B cell (primary cell): ENCODE measurements at regions not wholly inside any gene's neighbourhood (a gene's known extent, or its start where the extent isn't known, plus 50 kb on each side); places are given as distances from the start of the nearest gene placed in this dataset.

Experiments
- ATAC-seq: fragments of 200-7000 bp; cut with Tn5 transposase; one replicate; pipeline ENCODE4 v1.10.0; 2021; ENCODE audit warnings: low read depth, mild to moderate bottlenecking, moderate number of reproducible peaks, moderate library complexity
- CTCF ChIA-PET: fragments of 350-600 bp; sonication (Branson Sonifier 250); formaldehyde crosslinking; loops from one replicate; lab custom pipeline; 2021; ENCODE audit warnings: antibody characterized with exemption, inconsistent platforms; lab: Charles Lee
- POLR2A ChIA-PET: fragments of 350-600 bp; sonication (Branson Sonifier 250); formaldehyde crosslinking; loops from one replicate; lab custom pipeline; 2021; ENCODE audit warnings: antibody characterized with exemption; lab: Charles Lee
- DNase-seq: peaks from one replicate; pipeline ENCODE4 v3.0.0; 2013
- H2AFZ ChIP-seq: 2 replicates; pipeline ENCODE4 v1.6.1; 2012; ENCODE audit warnings: mild to moderate bottlenecking, low read depth, low read length; ENCODE audit not compliant: insufficient read depth, poor library complexity, severe bottlenecking
- H3K27ac ChIP-seq, 2 donors: 1 replicate in 1 of 2; 2 replicates in 1 of 2; pipeline ENCODE4 v1.5.1; 2012 to 2013; ENCODE audit warnings: low read length in 2 of 2, mild to moderate bottlenecking in 2 of 2, moderate library complexity in 1 of 2
- H3K27me3 ChIP-seq, 4 experiments: fragments of 200-600 bp in 1 of 4; sonication (generic) in 1 of 4; replicated peaks in 1 of 4; 1 replicate in 2 of 4; 2 replicates in 2 of 4; pipeline versions ENCODE4 v1.6.1 to v1.7.0; 2013 to 2016; ENCODE audit warnings: low read length in 3 of 4, mild to moderate bottlenecking in 2 of 4, mixed read lengths in 1 of 4, moderate library complexity in 1 of 4; ENCODE audit not compliant: insufficient read depth in 4 of 4, control insufficient read depth in 3 of 4; ENCODE audit errors: control extremely low read depth in 1 of 4
- H3K36me3 ChIP-seq, 2 experiments: replicated peaks in 1 of 2; 1 replicate in 1 of 2; 2 replicates in 1 of 2; pipeline versions ENCODE4 v1.6.1 to v1.7.1; 2013; ENCODE audit warnings: low read length in 1 of 2; ENCODE audit not compliant: insufficient read depth in 2 of 2, control insufficient read depth in 1 of 2; ENCODE audit errors: control extremely low read depth in 1 of 2, extremely low read depth in 1 of 2
- H3K4me1 ChIP-seq, 2 donors: fragments of 200-600 bp in 1 of 2; sonication (generic) in 1 of 2; 1 replicate in 1 of 2; 2 replicates in 1 of 2; pipeline versions ENCODE4 v1.5.1 to v1.6.1; 2013 to 2017; ENCODE audit warnings: low read length in 2 of 2; ENCODE audit not compliant: control insufficient read depth in 2 of 2, insufficient read depth in 2 of 2
- H3K4me2 ChIP-seq: replicated peaks from 2 replicates; pipeline ENCODE3; 2012; ENCODE audit warnings: mild to moderate bottlenecking, low read depth, low read length; ENCODE audit not compliant: poor library complexity, severe bottlenecking
- H3K4me3 ChIP-seq, 5 experiments: fragments of 200-600 bp in 1 of 5; sonication (generic) in 1 of 5; 1 replicate in 3 of 5; 2 replicates in 2 of 5; pipeline versions ENCODE4 v1.5.1 to v1.7.0; 2011 to 2016; ENCODE audit warnings: low read length in 4 of 5, mild to moderate bottlenecking in 4 of 5, low read depth in 2 of 5, control low read depth in 1 of 5, moderate library complexity in 1 of 5; ENCODE audit not compliant: insufficient read depth in 1 of 5; ENCODE audit errors: control extremely low read depth in 1 of 5, extremely low read depth in 1 of 5
- H3K79me2 ChIP-seq: fragments of 200-600 bp; sonication (generic); one replicate; pipeline ENCODE4 v1.6.0; 2016; ENCODE audit warnings: low read length; ENCODE audit not compliant: control insufficient read depth, insufficient read depth
- H3K9ac ChIP-seq: fragments of 200-600 bp; sonication (generic); 2 replicates; pipeline ENCODE4 v1.6.1; 2017; ENCODE audit warnings: mild to moderate bottlenecking, low read length, moderate library complexity
- H3K9me3 ChIP-seq, 3 donors: one replicate each; pipeline versions ENCODE4 v1.6.1 to v1.7.1; 2013; ENCODE audit warnings: low read length in 2 of 3; ENCODE audit not compliant: control insufficient read depth in 2 of 3, insufficient read depth in 1 of 3; ENCODE audit errors: control extremely low read depth in 1 of 3
- H4K20me1 ChIP-seq: 2 replicates; pipeline ENCODE4 v1.6.0; 2012; ENCODE audit warnings: mild to moderate bottlenecking, low read length; ENCODE audit not compliant: insufficient read depth, control insufficient read depth, poor library complexity, severe bottlenecking
- H3K27ac Mint-ChIP-seq: one replicate; pipeline ENCODE4 v1.8.0; 2021; ENCODE audit warnings: mixed read lengths
- H3K27me3 Mint-ChIP-seq: one replicate; pipeline ENCODE4 v1.8.0; 2021; ENCODE audit warnings: mixed read lengths
- H3K4me1 Mint-ChIP-seq: one replicate; pipeline ENCODE4 v1.8.0; 2021; ENCODE audit warnings: mixed read lengths
- H3K4me3 Mint-ChIP-seq: one replicate; pipeline ENCODE4 v1.8.0; 2021; ENCODE audit warnings: mixed read lengths
- H3K9me3 Mint-ChIP-seq: one replicate; pipeline ENCODE4 v1.8.0; 2022; ENCODE audit warnings: mixed read lengths; ENCODE audit not compliant: insufficient read depth
- CTCF ChIP-seq: fragments of 200-600 bp; IDR thresholded peaks from one replicate; pipeline ENCODE4 v1.8.0; 2022; ENCODE audit warnings: antibody characterized with exemption, mild to moderate bottlenecking
- EZH2 ChIP-seq: IDR thresholded peaks from 2 replicates; pipeline ENCODE4 v1.6.1; 2012; ENCODE audit warnings: borderline replicate concordance, low read depth, mild to moderate bottlenecking, moderate library complexity, low read length; ENCODE audit not compliant: insufficient read depth, poor library complexity, severe bottlenecking
- WGBS: methylation state at CpG from one replicate; pipeline ENCODE4 v1.1.5; 2013; ENCODE audit warnings: missing lambda C conversion rate; ENCODE audit not compliant: insufficient coverage; 5-methylcytosine and 5-hydroxymethylcytosine counted together
- intact Hi-C: fragments of 100-400 bp; cut with micrococcal nuclease; formaldehyde crosslinking; loops from one replicate; pipeline ENCODE4 v1.10.0; 2022

GRCh38 chr20:16861708-16862107, 113.5 kb downstream of the OTOR start:
- Mint-ChIP-seq H3K27me3 (peaks cover 5% of the 10 kb centered on the region), H3K27ac (no peak overlapping the region), H3K4me3 (no peak overlapping the region), H3K9me3 (no peaks in the 10 kb centered on the region), H3K4me1 (no peaks in the 10 kb centered on the region)
- Histone ChIP-seq H3K4me3 (no peak overlapping the region), H3K36me3 (no peaks in the 10 kb centered on the region), H4K20me1 (no peaks in the 10 kb centered on the region), H3K4me1 (no peaks in the 10 kb centered on the region), H3K27me3 (no peaks in the 10 kb centered on the region), H3K9me3 (no peaks in the 10 kb centered on the region), H2AFZ (no peak overlapping the region), H3K9ac (no peak overlapping the region), H3K27ac (no peak overlapping the region), H3K4me2 (no peak overlapping the region), H3K79me2 (no peaks in the 10 kb centered on the region)
- DNase-seq (no peak), ATAC-seq (no peak)
- WGBS, result 100% methylated on average over 1 of the region's 5 CpGs
- intact Hi-C loops, result no loop called here
- TF ChIP-seq EZH2, result no peak
- TF ChIP-seq CTCF, result no peak
- CTCF ChIA-PET, result no interaction called here
- POLR2A ChIA-PET, result no interaction called here

DNA sequence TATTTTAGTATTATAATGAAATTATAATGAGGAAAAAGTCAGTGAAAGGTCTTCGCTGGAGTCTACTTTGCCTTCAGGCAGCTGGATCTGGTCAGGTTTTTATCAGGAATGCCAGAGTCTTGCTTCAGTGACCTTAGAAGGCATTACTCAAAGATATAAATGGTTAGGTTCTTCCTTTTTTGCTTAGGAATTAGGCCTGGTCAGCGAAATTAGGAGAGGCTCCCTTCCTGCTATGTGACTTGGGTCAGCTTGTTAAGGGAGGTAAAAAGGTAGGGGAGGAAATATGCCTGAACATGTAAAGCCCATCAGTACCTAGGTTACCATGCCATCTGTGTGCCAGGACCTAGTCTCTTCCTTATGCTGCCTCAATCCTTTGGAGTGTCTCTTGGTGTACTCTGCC, 115.1 kb downstream of the OTOR start:
- Histone ChIP-seq H3K9ac (no peak overlapping the region), H3K36me3 (no peaks in the 10 kb centered on the region), H3K4me3 (no peak overlapping the region), H4K20me1 (no peaks in the 10 kb centered on the region), H3K79me2 (no peaks in the 10 kb centered on the region), H3K4me1 (no peaks in the 10 kb centered on the region), H2AFZ (no peak overlapping the region), H3K27ac (no peak overlapping the region), H3K4me2 (no peak overlapping the region), H3K9me3 (no peaks in the 10 kb centered on the region), H3K27me3 (no peaks in the 10 kb centered on the region)
- POLR2A ChIA-PET, result no interaction called here
- intact Hi-C loops, result no loop called here
- H3K9me3 Mint-ChIP-seq, result no peaks in the 10 kb centered on the region
- H3K4me1 Mint-ChIP-seq, result no peaks in the 10 kb centered on the region
- CTCF ChIA-PET, result no interaction called here
- TF ChIP-seq EZH2 (no peak), CTCF (no peak)
- no peak overlapping the region for H3K27ac Mint-ChIP-seq
- no peak for DNase-seq
- H3K27me3 Mint-ChIP-seq, result no peaks in the 10 kb centered on the region
- no peak for ATAC-seq
- H3K4me3 Mint-ChIP-seq, result no peak overlapping the region
- 100% methylated on average over 1 of the region's 2 CpGs for WGBS
